ENCODE measurements at regions not wholly inside any gene's neighbourhood (a gene's known extent, or its start where the extent isn't known, plus 50 kb on each side); places are given as distances from the start of the nearest gene placed in this dataset.

DNA sequence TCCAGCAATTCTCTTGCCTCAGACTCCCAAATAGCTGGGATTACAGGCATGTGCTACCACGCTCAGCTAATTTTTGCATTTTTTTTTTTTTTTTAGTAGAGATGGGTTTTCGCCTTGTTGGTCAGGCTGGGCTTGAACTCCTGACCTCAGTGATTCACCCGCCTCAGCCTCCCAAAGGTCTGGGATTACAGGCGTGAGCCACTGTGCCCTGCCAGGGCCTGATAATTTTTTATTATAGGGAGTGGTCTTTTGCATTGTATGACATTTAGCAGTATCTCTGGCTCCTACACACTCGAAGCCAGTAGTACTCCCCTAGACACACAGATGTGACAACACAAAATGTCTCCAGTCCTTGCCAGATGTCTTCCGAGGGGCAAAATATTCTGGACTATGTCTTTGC lies 124.0 kb downstream of the DKK1 start:
- Histone ChIP-seq H3K9me1 (replicated peaks; ENCODE audit: control insufficient read depth, extremely low read depth, insufficient read depth, low read length) (no peaks in the 10 kb centered on the region), H4K20me1 (replicated peaks; ENCODE audit: control insufficient read depth, extremely low read depth, insufficient read depth, low read length) (no peaks in the 10 kb centered on the region), H3K4me3 (replicated peaks in 1 of 3; ENCODE audit: insufficient read depth in 1 of 3, low read depth in 1 of 3, low read length in 3 of 3) (no peak overlapping the region), H3K9me3 (replicated peaks; ENCODE audit: control insufficient read depth, insufficient read depth, low read length) (no peaks in the 10 kb centered on the region), H3K27me3 (ENCODE audit: control insufficient read depth in 2 of 2, insufficient read depth in 2 of 2, low read length in 2 of 2) (no peaks in the 10 kb centered on the region), H3K9ac (replicated peaks; ENCODE audit: extremely low read depth, insufficient read depth, low read length) (no peak overlapping the region), H3K27ac (ENCODE audit: insufficient read depth, low read depth, low read length) (no peak overlapping the region), H2AFZ (ENCODE audit: low read depth, low read length) (no peak overlapping the region), H3K36me3 (ENCODE audit: control insufficient read depth in 2 of 2, extremely low read depth in 1 of 2, insufficient read depth in 2 of 2, low read length in 2 of 2) (no peaks in the 10 kb centered on the region), H3K79me2 (ENCODE audit: control insufficient read depth, insufficient read depth, low read length) (no peaks in the 10 kb centered on the region), H3K4me1 (ENCODE audit: control insufficient read depth, extremely low read depth, insufficient read depth, low read length) (peaks cover 6% of the 10 kb centered on the region), H3K4me2 (ENCODE audit: insufficient read depth, low read length) (no peak overlapping the region)
- intact Hi-C loops (cut with micrococcal nuclease), result no loop called here
- ChIA-PET CTCF (interaction anchor here (0.6 kb wide), 1 partner anchor 27 kb away, joined by 3 read pairs; no protein-coding TSS in a partner anchor), POLR2A (no interaction called here)
- FAIRE-seq (no peak), DNase-seq (ENCODE audit: low read depth, low spot score) (no peak)
- TF ChIP-seq FOS (IDR thresholded peaks at IDR 0.05; ENCODE audit: borderline replicate concordance, insufficient read depth, low read length) (no peak), POLR2AphosphoS5 (IDR thresholded peaks at IDR 0.05; ENCODE audit: insufficient read depth, low read depth, low read length) (no peak), POLR2A (IDR thresholded peaks at IDR 0.05; ENCODE audit: low read depth, low read length) (no peak), MYC (IDR thresholded peaks at IDR 0.05; ENCODE audit: low read depth, low read length) (no peak), EZH2 (IDR thresholded peaks at IDR 0.05; ENCODE audit: borderline replicate concordance, low read depth, low read length, severe bottlenecking) (no peak), GATA2 (IDR thresholded peaks at IDR 0.05; ENCODE audit: insufficient read depth, insufficient read length, low read depth, low read length) (no peak), JUN (IDR thresholded peaks at IDR 0.05; ENCODE audit: borderline replicate concordance, insufficient read depth, insufficient read length, low read depth) (no peak), CTCF (IDR thresholded peaks at IDR 0.05; ENCODE audit: extremely low read depth in 1 of 2, insufficient read depth in 1 of 2, low read depth in 1 of 2, low read length in 2 of 2) (no peak)
- TF ChIP-seq, protein P1, sequence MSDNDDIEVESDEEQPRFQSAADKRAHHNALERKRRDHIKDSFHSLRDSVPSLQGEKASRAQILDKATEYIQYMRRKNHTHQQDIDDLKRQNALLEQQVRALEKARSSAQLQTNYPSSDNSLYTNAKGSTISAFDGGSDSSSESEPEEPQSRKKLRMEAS (IDR thresholded peaks at IDR 0.05; ENCODE audit: insufficient read depth, insufficient read length), result no peak
- dilution Hi-C loops (cut with MboI; ENCODE audit: extremely low pct_ligation_motif_present, low sequenced_read_pairs), result no loop called here
- no TSS peak for BruUV-seq (replicated peaks)
